Nephron progenitor cell (in vitro differentiated cells): ENCODE measurements at regions not wholly inside any gene's neighbourhood (a gene's known extent, or its start where the extent isn't known, plus 50 kb on each side); places are given as distances from the start of the nearest gene placed in this dataset.
"Not testable (repeated sequence)": the region's sequence is repeated elsewhere in the genome, so short reads cannot be mapped to it uniquely, and the experiment has no call there.

Experiments used
- DNase-seq: peaks from one replicate; pipeline ENCODE4 v3.0.0; 2021
- H3K27ac Mint-ChIP-seq: 2 replicates; pipeline ENCODE4 v1.8.0; 2021; ENCODE audit warnings: mild to moderate bottlenecking, moderate library complexity, mixed read lengths
- H3K27me3 Mint-ChIP-seq: 2 replicates; pipeline ENCODE4 v1.8.0; 2021; ENCODE audit warnings: mild to moderate bottlenecking, low read depth, mixed read lengths; ENCODE audit not compliant: poor library complexity
- H3K36me3 Mint-ChIP-seq: 2 replicates; pipeline ENCODE4 v1.8.0; 2021; ENCODE audit warnings: low read depth, mixed read lengths
- H3K4me1 Mint-ChIP-seq: 2 replicates; pipeline ENCODE4 v1.8.0; 2021; ENCODE audit warnings: mixed read lengths
- H3K4me3 Mint-ChIP-seq: 2 replicates; pipeline ENCODE4 v1.8.0; 2021; ENCODE audit warnings: mild to moderate bottlenecking, moderate library complexity, mixed read lengths
- H3K9me3 Mint-ChIP-seq: 2 replicates; pipeline ENCODE4 v1.8.0; 2021; ENCODE audit warnings: mild to moderate bottlenecking, moderate library complexity, mixed read lengths
- CTCF ChIP-seq: fragments of 200-600 bp; sonication (generic); IDR thresholded peaks from 2 replicates; pipeline ENCODE4 v1.5.0; 2021; ENCODE audit warnings: antibody characterized with exemption

- Mint-ChIP-seq H3K4me1 (no peaks in the 10 kb centered on the region), H3K9me3 (no peaks in the 10 kb centered on the region), H3K27ac (no peak overlapping the region), H3K36me3 (no peaks in the 10 kb centered on the region), H3K4me3 (no peak overlapping the region), H3K27me3 (peaks cover 3% of the 10 kb centered on the region)
- TF ChIP-seq CTCF, result no peak
- no peak for DNase-seq
Observed at GRCh38 chr12:20142956-20143355, 225.4 kb upstream of the PDE3A start.

- H3K36me3 Mint-ChIP-seq, result no peaks in the 10 kb centered on the region
- no peak overlapping the region for H3K27ac Mint-ChIP-seq
- H3K9me3 Mint-ChIP-seq, result no peaks in the 10 kb centered on the region
- TF ChIP-seq CTCF, result no peak
- no peaks in the 10 kb centered on the region for H3K4me1 Mint-ChIP-seq
- peaks cover 3% of the 10 kb centered on the region for H3K27me3 Mint-ChIP-seq
- H3K4me3 Mint-ChIP-seq, result no peak overlapping the region
- no peak for DNase-seq
Observed at GRCh38 chr12:20144341-20144740, 224.0 kb upstream of the PDE3A start.

- TF ChIP-seq CTCF, result no peak
- Mint-ChIP-seq H3K4me3 (no peak overlapping the region), H3K27ac (no peak overlapping the region), H3K9me3 (no peaks in the 10 kb centered on the region), H3K27me3 (no peaks in the 10 kb centered on the region), H3K36me3 (no peaks in the 10 kb centered on the region), H3K4me1 (no peaks in the 10 kb centered on the region)
- DNase-seq, result no peak
Observed at GRCh38 chr12:20148241-20148640, 220.1 kb upstream of the PDE3A start.

GRCh38 chr12:20150835-20151422 lies 217.4 kb upstream of the PDE3A start:
- TF ChIP-seq CTCF, result no peak
- no peak for DNase-seq
- no peaks in the 10 kb centered on the region for H3K36me3 Mint-ChIP-seq
- no peaks in the 10 kb centered on the region for H3K9me3 Mint-ChIP-seq
- no peaks in the 10 kb centered on the region for H3K4me1 Mint-ChIP-seq
- no peaks in the 10 kb centered on the region for H3K27me3 Mint-ChIP-seq
- H3K27ac Mint-ChIP-seq, result no peak overlapping the region
- no peak overlapping the region for H3K4me3 Mint-ChIP-seq

GRCh38 chr12:20154052-20154451 lies 214.3 kb upstream of the PDE3A start:
- Mint-ChIP-seq H3K27ac (no peak overlapping the region), H3K27me3 (no peaks in the 10 kb centered on the region), H3K4me1 (no peaks in the 10 kb centered on the region), H3K4me3 (no peak overlapping the region), H3K36me3 (no peaks in the 10 kb centered on the region), H3K9me3 (no peaks in the 10 kb centered on the region)
- no peak for DNase-seq
- TF ChIP-seq CTCF, result no peak

- H3K36me3 Mint-ChIP-seq, result no peaks in the 10 kb centered on the region
- H3K4me1 Mint-ChIP-seq, result no peaks in the 10 kb centered on the region
- no peak for TF ChIP-seq CTCF
- H3K4me3 Mint-ChIP-seq, result no peak overlapping the region
- H3K27me3 Mint-ChIP-seq, result no peaks in the 10 kb centered on the region
- DNase-seq, result no peak
- no peaks in the 10 kb centered on the region for H3K9me3 Mint-ChIP-seq
- no peak overlapping the region for H3K27ac Mint-ChIP-seq
Observed at GRCh38 chr12:20155374-20155773, 213.0 kb upstream of the PDE3A start.

GRCh38 chr12:20160899-20161298 lies 207.4 kb upstream of the PDE3A start:
- H3K4me3 Mint-ChIP-seq, H3K27me3 Mint-ChIP-seq, H3K9me3 Mint-ChIP-seq, DNase-seq, H3K4me1 Mint-ChIP-seq, H3K27ac Mint-ChIP-seq, H3K36me3 Mint-ChIP-seq: not testable (repeated sequence)
